ENCODE measurements at regions not wholly inside any gene's neighbourhood (a gene's known extent, or its start where the extent isn't known, plus 50 kb on each side); places are given as distances from the start of the nearest gene placed in this dataset.

DNA sequence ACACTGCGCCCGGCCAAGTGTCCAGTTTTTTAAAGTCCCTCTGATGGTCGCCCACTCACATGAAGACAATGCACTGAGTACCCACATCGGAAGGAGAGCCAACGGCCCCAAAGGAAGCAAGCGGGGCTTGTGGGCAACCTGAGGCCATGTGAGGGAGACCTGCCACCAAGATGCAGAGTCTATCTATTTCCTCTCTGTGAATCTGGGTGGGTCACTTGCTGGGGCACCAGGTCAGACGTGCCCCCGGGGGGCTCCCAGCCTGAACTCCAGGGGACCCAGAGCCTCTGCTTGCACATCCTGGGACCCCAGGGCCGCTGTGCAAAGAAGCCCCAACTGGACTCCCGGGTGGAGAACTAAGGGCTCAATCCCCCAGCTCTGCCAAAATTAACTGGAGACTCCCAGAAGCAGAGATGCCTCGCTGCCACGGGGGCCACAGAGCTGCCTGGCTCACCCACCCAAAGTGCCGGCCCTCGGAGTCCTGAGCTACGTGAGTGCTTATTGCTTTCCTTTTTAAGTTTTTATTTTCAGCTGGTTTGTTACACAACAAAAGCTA is 106.4 kb downstream of the BRD1 start:
- TF ChIP-seq, protein P1, sequence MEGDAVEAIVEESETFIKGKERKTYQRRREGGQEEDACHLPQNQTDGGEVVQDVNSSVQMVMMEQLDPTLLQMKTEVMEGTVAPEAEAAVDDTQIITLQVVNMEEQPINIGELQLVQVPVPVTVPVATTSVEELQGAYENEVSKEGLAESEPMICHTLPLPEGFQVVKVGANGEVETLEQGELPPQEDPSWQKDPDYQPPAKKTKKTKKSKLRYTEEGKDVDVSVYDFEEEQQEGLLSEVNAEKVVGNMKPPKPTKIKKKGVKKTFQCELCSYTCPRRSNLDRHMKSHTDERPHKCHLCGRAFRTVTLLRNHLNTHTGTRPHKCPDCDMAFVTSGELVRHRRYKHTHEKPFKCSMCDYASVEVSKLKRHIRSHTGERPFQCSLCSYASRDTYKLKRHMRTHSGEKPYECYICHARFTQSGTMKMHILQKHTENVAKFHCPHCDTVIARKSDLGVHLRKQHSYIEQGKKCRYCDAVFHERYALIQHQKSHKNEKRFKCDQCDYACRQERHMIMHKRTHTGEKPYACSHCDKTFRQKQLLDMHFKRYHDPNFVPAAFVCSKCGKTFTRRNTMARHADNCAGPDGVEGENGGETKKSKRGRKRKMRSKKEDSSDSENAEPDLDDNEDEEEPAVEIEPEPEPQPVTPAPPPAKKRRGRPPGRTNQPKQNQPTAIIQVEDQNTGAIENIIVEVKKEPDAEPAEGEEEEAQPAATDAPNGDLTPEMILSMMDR (IDR thresholded peaks at IDR 0.05; ENCODE audit: low read depth, low read length), result no peak
- TF ChIP-seq, protein P2, sequence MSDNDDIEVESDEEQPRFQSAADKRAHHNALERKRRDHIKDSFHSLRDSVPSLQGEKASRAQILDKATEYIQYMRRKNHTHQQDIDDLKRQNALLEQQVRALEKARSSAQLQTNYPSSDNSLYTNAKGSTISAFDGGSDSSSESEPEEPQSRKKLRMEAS (IDR thresholded peaks at IDR 0.05; ENCODE audit: low read depth, low read length), result no peak
- TF ChIP-seq POLR2A (IDR thresholded peaks at IDR 0.05; ENCODE audit: extremely low read depth, insufficient read length) (no peak), MYC (IDR thresholded peaks at IDR 0.05; ENCODE audit: low read depth, low read length) (no peak)

Measured in NB4 (cell line).